ENCODE measurements at regions not wholly inside any gene's neighbourhood (a gene's known extent, or its start where the extent isn't known, plus 50 kb on each side); places are given as distances from the start of the nearest gene placed in this dataset.
"Not testable (repeated sequence)": the region's sequence is repeated elsewhere in the genome, so short reads cannot be mapped to it uniquely, and the experiment has no call there.

GRCh38 chr1:147079400-147080005 is 92.8 kb downstream of the PRKAB2 start:
- intact Hi-C loops (cut with micrococcal nuclease): loop anchor here (10.0 kb wide), 3 partner anchors 145 to 705 kb away; partner anchors contain the start of gene NBPF12
- Mint-ChIP-seq H3K4me1 (ENCODE audit: low read depth) (peaks cover 42% of the 10 kb centered on the region), H3K27me3 (ENCODE audit: low read depth) (peaks cover 69% of the 10 kb centered on the region), H3K36me3 (ENCODE audit: low read depth) (no peaks in the 10 kb centered on the region), H3K27ac (no peak overlapping the region), H3K9me3 (no peaks in the 10 kb centered on the region), H3K4me3 (peak overlapping the region; percentile 69)
- DNase-seq: no peak
- CTCF ChIA-PET: interaction anchor here (1.1 to 1.4 kb wide), 3 partner anchors 33 to 163 kb away, joined by 3 to 5 read pairs (median 4); partner anchors contain the start of gene CHD1L

- CTCF ChIA-PET: no interaction called here
- Mint-ChIP-seq H3K36me3 (ENCODE audit: low read depth) (no peaks in the 10 kb centered on the region), H3K4me3 (peak overlapping the region; percentile 69), H3K27ac (no peak overlapping the region), H3K27me3 (ENCODE audit: low read depth) (peaks cover 72% of the 10 kb centered on the region), H3K4me1 (ENCODE audit: low read depth) (peaks cover 38% of the 10 kb centered on the region), H3K9me3 (no peaks in the 10 kb centered on the region)
- DNase-seq: no peak
- intact Hi-C loops (cut with micrococcal nuclease): no loop called here
Observed at GRCh38 chr1:147078606-147079399, 93.5 kb downstream of the PRKAB2 start.

GRCh38 chr1:147077936-147078605 is 94.2 kb downstream of the PRKAB2 start:
- H3K4me3 Mint-ChIP-seq: no peak overlapping the region
- intact Hi-C loops (cut with micrococcal nuclease): no loop called here

GRCh38 chr1:147077523-147077922 is 94.7 kb downstream of the PRKAB2 start:
- intact Hi-C loops (cut with micrococcal nuclease): no loop called here
- H3K4me3 Mint-ChIP-seq: no peak overlapping the region
- H3K27ac Mint-ChIP-seq: no peak overlapping the region
- no peaks in the 10 kb centered on the region for H3K9me3 Mint-ChIP-seq
- H3K27me3 Mint-ChIP-seq (ENCODE audit: low read depth): peaks cover 74% of the 10 kb centered on the region
- DNase-seq: no peak
- no peaks in the 10 kb centered on the region for H3K36me3 Mint-ChIP-seq (ENCODE audit: low read depth)
- peaks cover 39% of the 10 kb centered on the region for H3K4me1 Mint-ChIP-seq (ENCODE audit: low read depth)
- CTCF ChIA-PET: no interaction called here

More at GRCh38 chr1:147077936-147078605, 94.2 kb downstream of the PRKAB2 start:
- DNase-seq: no peak
- Mint-ChIP-seq H3K4me1 (ENCODE audit: low read depth) (peaks cover 37% of the 10 kb centered on the region), H3K36me3 (ENCODE audit: low read depth) (no peaks in the 10 kb centered on the region), H3K9me3 (no peaks in the 10 kb centered on the region), H3K27me3 (ENCODE audit: low read depth) (peaks cover 74% of the 10 kb centered on the region), H3K27ac (no peak overlapping the region)
- CTCF ChIA-PET: no interaction called here

- Mint-ChIP-seq H3K27me3 (ENCODE audit: low read depth) (peaks cover 72% of the 10 kb centered on the region), H3K9me3 (no peaks in the 10 kb centered on the region), H3K27ac (no peak overlapping the region), H3K4me3 (no peak overlapping the region), H3K4me1 (ENCODE audit: low read depth) (peaks cover 40% of the 10 kb centered on the region), H3K36me3 (ENCODE audit: low read depth) (no peaks in the 10 kb centered on the region)
- CTCF ChIA-PET: no interaction called here
- DNase-seq: no peak
- intact Hi-C loops (cut with micrococcal nuclease): no loop called here
Observed at GRCh38 chr1:147077081-147077480, 95.2 kb downstream of the PRKAB2 start.

- intact Hi-C loops (cut with micrococcal nuclease): no loop called here
- H3K27me3 Mint-ChIP-seq (ENCODE audit: low read depth): peaks cover 72% of the 10 kb centered on the region
- H3K36me3 Mint-ChIP-seq (ENCODE audit: low read depth): no peaks in the 10 kb centered on the region
- CTCF ChIA-PET: no interaction called here
- H3K27ac Mint-ChIP-seq: no peak overlapping the region
- DNase-seq: no peak
- no peaks in the 10 kb centered on the region for H3K9me3 Mint-ChIP-seq
- H3K4me1 Mint-ChIP-seq (ENCODE audit: low read depth): peaks cover 44% of the 10 kb centered on the region
- H3K4me3 Mint-ChIP-seq: no peak overlapping the region
Observed at GRCh38 chr1:147076442-147076841, 95.8 kb downstream of the PRKAB2 start.

GRCh38 chr1:147072482-147073432 is 99.5 kb downstream of the PRKAB2 start:
- DNase-seq: peak; percentile 72

GRCh38 chr1:147071142-147071541 is 101.1 kb downstream of the PRKAB2 start:
- Mint-ChIP-seq H3K4me1 (ENCODE audit: low read depth) (peaks cover 30% of the 10 kb centered on the region), H3K9me3 (peaks cover 5% of the 10 kb centered on the region)

More at GRCh38 chr1:147072482-147073432, 99.5 kb downstream of the PRKAB2 start:
- H3K9me3 Mint-ChIP-seq: peaks cover 5% of the 10 kb centered on the region
- peaks cover 30% of the 10 kb centered on the region for H3K4me1 Mint-ChIP-seq (ENCODE audit: low read depth)
- peaks cover 39% of the 10 kb centered on the region for H3K27me3 Mint-ChIP-seq (ENCODE audit: low read depth)
- peak overlapping the region; percentile 84 for H3K4me3 Mint-ChIP-seq
- intact Hi-C loops (cut with micrococcal nuclease): loop anchor here (1.0 to 2.0 kb wide), 2 partner anchors 10 to 170 kb away; partner anchors contain the start of gene CHD1L
- CTCF ChIA-PET: no interaction called here
- H3K36me3 Mint-ChIP-seq (ENCODE audit: low read depth): peaks cover 1% of the 10 kb centered on the region
- H3K27ac Mint-ChIP-seq: peak overlapping the region; percentile 39

GRCh38 chr1:147062956-147063355 is 109.3 kb downstream of the PRKAB2 start:
- Mint-ChIP-seq H3K36me3 (ENCODE audit: low read depth) (peaks cover 4% of the 10 kb centered on the region), H3K9me3 (peaks cover 7% of the 10 kb centered on the region), H3K4me3 (no peak overlapping the region), H3K27me3 (ENCODE audit: low read depth) (peaks cover 10% of the 10 kb centered on the region), H3K4me1 (ENCODE audit: low read depth) (no peaks in the 10 kb centered on the region), H3K27ac (no peak overlapping the region)
- intact Hi-C loops (cut with micrococcal nuclease): no loop called here
- CTCF ChIA-PET: no interaction called here
- DNase-seq: no peak

More at GRCh38 chr1:147071142-147071541, 101.1 kb downstream of the PRKAB2 start:
- Mint-ChIP-seq H3K27ac (no peak overlapping the region), H3K27me3 (ENCODE audit: low read depth) (peaks cover 30% of the 10 kb centered on the region), H3K36me3 (ENCODE audit: low read depth) (peaks cover 1% of the 10 kb centered on the region), H3K4me3 (no peak overlapping the region)
- intact Hi-C loops (cut with micrococcal nuclease): no loop called here
- CTCF ChIA-PET: no interaction called here
- no peak for DNase-seq

GRCh38 chr1:147061880-147062279 is 110.4 kb downstream of the PRKAB2 start:
- DNase-seq; H3K4me1 Mint-ChIP-seq (ENCODE audit: low read depth); H3K27ac Mint-ChIP-seq; CTCF ChIA-PET; H3K36me3 Mint-ChIP-seq (ENCODE audit: low read depth); H3K4me3 Mint-ChIP-seq; intact Hi-C loops (cut with micrococcal nuclease): not testable (repeated sequence)
- Mint-ChIP-seq H3K9me3 (peaks cover 12% of the 10 kb centered on the region), H3K27me3 (ENCODE audit: low read depth) (peaks cover 11% of the 10 kb centered on the region)

GRCh38 chr1:147053269-147053668 is 115.1 kb downstream of the NBPF12 start:
- Mint-ChIP-seq H3K4me3 (no peak overlapping the region), H3K9me3 (peaks cover 7% of the 10 kb centered on the region), H3K4me1 (ENCODE audit: low read depth) (peaks cover 3% of the 10 kb centered on the region), H3K27ac (no peak overlapping the region), H3K36me3 (ENCODE audit: low read depth) (no peaks in the 10 kb centered on the region), H3K27me3 (ENCODE audit: low read depth) (peaks cover 3% of the 10 kb centered on the region)
- DNase-seq: no peak
- intact Hi-C loops (cut with micrococcal nuclease): no loop called here
- CTCF ChIA-PET: interaction anchor here (0.7 kb wide), 1 partner anchor 189 kb away, joined by 4 read pairs; no protein-coding TSS in a partner anchor

All from activated naive CD4-positive, alpha-beta T cell treated with anti-CD3 and anti-CD28 coated beads for 36 hours (primary cell).